Activated CD4-positive, alpha-beta T cell treated with anti-CD3 and anti-CD28 coated beads for 24 hours (primary cell): ENCODE measurements at regions not wholly inside any gene's neighbourhood (a gene's known extent, or its start where the extent isn't known, plus 50 kb on each side); places are given as distances from the start of the nearest gene placed in this dataset.
"Not testable (repeated sequence)": the region's sequence is repeated elsewhere in the genome, so short reads cannot be mapped to it uniquely, and the experiment has no call there.

Experiments used
- DNase-seq, 2 donors: peaks; one replicate each; pipeline ENCODE4 v3.0.0-alpha.2; 2020; ENCODE audit warnings: low read depth in 2 of 2

- DNase-seq, result no peak
These were observed 233.7 kb upstream of the TARS1 start for GRCh38 chr5:33206962-33207506.

- no peak for DNase-seq
These were observed 231.5 kb upstream of the TARS1 start for GRCh38 chr5:33209252-33209651.

- DNase-seq, result not testable (repeated sequence)
These were observed 230.5 kb upstream of the TARS1 start for GRCh38 chr5:33210221-33210620.

- no peak for DNase-seq
These were observed 229.8 kb upstream of the TARS1 start for GRCh38 chr5:33210978-33211377.

- DNase-seq, result no peak
These were observed 228.3 kb upstream of the TARS1 start for GRCh38 chr5:33212439-33212838.

- DNase-seq, result no peak
These were observed 227.9 kb upstream of the TARS1 start for GRCh38 chr5:33212900-33213299.

GRCh38 chr5:33223563-33224284 is 217.0 kb upstream of the TARS1 start:
- DNase-seq, result no peak

GRCh38 chr5:33224285-33224961 is 216.3 kb upstream of the TARS1 start:
- DNase-seq, result no peak

GRCh38 chr5:33227247-33227646 is 213.5 kb upstream of the TARS1 start:
- no peak for DNase-seq

GRCh38 chr5:33227746-33228145 is 213.0 kb upstream of the TARS1 start:
- DNase-seq, result no peak

- DNase-seq, result no peak
These were observed 212.6 kb upstream of the TARS1 start for GRCh38 chr5:33228149-33228548.

GRCh38 chr5:33229216-33229615 is 211.5 kb upstream of the TARS1 start:
- no peak for DNase-seq

GRCh38 chr5:33230467-33231078 is 210.2 kb upstream of the TARS1 start:
- DNase-seq, result no peak

GRCh38 chr5:33231214-33231710 is 209.5 kb upstream of the TARS1 start:
- DNase-seq, result no peak

- no peak for DNase-seq
These were observed 208.8 kb upstream of the TARS1 start for GRCh38 chr5:33231935-33232334.

GRCh38 chr5:33232731-33233505 is 207.8 kb upstream of the TARS1 start:
- no peak for DNase-seq

- no peak for DNase-seq
These were observed 205.5 kb upstream of the TARS1 start for GRCh38 chr5:33235304-33235703.

- DNase-seq, result no peak
These were observed 204.9 kb upstream of the TARS1 start for GRCh38 chr5:33235824-33236223.

GRCh38 chr5:33237471-33237870 is 203.3 kb upstream of the TARS1 start:
- no peak for DNase-seq

GRCh38 chr5:33238826-33239695 is 201.7 kb upstream of the TARS1 start:
- DNase-seq, result no peak

- DNase-seq, result no peak
These were observed 200.2 kb upstream of the TARS1 start for GRCh38 chr5:33240558-33240957.
